Right forelimb (tissue), 1 donor: ENCODE measurements at regions not wholly inside any gene's neighbourhood (a gene's known extent, or its start where the extent isn't known, plus 50 kb on each side); places are given as distances from the start of the nearest gene placed in this dataset.
"Not testable (repeated sequence)": the region's sequence is repeated elsewhere in the genome, so short reads cannot be mapped to it uniquely, and the experiment has no call there.

Source experiments
- DNase-seq: peaks from one replicate; pipeline ENCODE4 v3.0.0-alpha.2; 2018

- no peak for DNase-seq
These were observed 213.8 kb upstream of the FGF13 start for GRCh38 chrX:138925330-138925729.

DNA sequence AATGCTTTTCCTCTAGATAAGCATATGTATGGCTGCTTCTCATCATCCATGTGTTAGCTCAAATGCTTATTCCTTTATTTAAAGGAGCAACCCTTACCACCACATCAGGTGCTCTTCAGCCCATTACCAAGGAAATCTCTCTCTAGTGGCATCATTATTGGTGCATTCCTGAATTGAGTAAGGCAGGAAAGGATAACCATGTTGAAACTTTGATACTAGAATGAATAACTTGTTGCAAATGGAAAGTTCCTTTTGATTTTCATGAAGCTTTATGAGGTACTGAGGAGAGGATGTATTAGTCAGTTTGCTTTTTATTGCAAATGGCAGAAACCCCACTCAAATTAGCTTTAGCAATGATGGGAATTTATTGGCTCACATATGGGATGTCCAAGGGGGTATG lies 212.3 kb upstream of the FGF13 start:
- DNase-seq, result no peak

- no peak for DNase-seq
These were observed 209.5 kb upstream of the FGF13 start for GRCh38 chrX:138921031-138921430.

DNA sequence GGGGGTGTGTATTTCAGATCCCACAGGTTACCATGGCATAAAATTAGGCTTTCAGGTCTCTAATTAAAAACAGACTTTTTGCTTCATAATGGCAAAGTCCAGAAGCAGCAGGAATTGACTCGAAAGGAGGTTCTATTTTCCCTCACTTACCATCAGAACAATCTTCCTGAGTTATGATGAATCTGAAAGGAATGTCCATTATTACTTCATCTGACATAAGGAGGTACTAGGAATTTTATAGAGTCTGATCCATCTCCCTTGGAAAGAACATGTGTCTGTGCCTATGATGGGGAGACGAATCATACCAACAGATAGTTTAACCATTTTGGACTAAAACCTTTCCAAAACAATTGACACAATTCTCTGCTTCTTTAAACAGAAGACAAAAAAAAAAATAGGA lies 206.3 kb upstream of the FGF13 start:
- no peak for DNase-seq

GRCh38 chrX:138914767-138915166 lies 203.2 kb upstream of the FGF13 start:
- DNase-seq, result no peak

DNA sequence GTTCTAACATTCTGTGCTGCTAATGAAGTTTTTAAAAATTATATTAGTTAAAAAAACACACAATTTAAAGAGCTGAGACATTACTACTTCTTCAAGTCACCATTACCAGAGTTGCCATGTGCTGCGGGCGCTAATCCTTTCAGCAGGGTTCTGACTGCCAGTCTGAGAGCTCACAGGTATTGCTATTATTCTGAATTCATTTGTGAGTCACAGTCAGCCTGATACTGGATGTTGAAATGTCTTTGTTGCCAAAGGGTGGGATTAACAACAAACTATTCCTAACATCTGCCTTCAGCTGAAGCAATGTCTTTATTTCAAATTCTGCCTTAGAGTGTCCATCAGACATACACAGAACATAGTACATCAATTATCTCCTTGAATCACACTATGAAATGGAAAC lies 197.1 kb upstream of the FGF13 start:
- no peak for DNase-seq

- DNase-seq, result no peak
These were observed 186.3 kb upstream of the FGF13 start for GRCh38 chrX:138897621-138898492.

- DNase-seq, result no peak
These were observed 179.0 kb upstream of the FGF13 start for GRCh38 chrX:138890491-138890890.

DNA sequence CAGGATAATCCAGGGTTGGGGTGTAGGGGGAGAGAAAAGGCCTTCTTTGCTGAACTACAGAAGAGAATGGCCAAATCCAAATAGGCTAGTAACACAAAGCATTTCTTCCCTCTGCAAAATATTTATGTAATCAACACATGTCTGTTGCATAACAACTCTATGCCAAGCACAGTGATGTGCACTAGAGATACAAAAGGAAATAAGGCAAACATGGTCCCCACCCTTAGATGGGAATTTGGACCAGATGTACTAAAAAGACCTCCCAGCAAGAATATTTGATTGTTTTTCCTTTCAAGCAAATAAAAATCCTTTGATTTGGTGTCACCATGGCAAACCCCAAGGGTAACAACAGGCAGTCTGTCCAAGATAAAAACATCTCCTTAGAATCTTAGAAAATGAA lies 177.6 kb upstream of the FGF13 start:
- DNase-seq, result no peak

DNA sequence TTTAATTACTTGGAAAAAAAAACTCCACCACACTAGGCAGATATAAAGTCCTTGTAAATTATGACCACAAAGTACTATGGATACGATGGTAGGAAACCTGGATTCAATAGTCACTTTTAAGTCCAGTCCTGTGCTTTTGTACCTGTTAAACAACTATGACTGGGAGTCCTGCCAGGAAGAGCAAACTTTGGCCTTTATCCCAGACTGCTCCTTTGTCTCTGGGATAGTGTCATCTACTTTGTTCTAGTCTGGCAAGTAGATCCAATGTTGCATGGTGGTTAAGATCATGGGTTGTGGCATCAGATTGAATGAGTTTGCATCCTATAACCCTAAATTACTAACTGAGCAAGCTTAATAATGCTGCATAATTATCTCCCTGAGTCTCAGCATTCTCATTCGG lies 175.3 kb upstream of the FGF13 start:
- no peak for DNase-seq

DNA sequence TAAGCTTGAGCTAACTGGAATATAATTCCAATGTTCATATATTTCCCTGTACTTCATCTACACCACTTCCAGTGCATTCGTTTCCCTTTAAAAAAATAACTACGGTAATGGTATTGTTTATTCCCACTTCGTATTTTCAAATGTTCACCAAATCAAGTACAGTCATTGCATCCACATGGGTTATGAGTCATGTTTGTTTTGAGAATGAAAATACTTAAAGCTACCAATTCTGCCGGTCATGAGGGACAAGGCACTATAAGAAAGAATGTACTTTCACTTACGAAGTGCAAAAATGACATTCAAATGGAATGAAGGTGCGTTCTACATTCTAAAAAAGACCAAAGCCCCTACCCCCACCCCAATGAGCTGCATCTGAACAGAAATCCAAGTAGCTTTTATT lies 174.4 kb upstream of the FGF13 start:
- no peak for DNase-seq

DNA sequence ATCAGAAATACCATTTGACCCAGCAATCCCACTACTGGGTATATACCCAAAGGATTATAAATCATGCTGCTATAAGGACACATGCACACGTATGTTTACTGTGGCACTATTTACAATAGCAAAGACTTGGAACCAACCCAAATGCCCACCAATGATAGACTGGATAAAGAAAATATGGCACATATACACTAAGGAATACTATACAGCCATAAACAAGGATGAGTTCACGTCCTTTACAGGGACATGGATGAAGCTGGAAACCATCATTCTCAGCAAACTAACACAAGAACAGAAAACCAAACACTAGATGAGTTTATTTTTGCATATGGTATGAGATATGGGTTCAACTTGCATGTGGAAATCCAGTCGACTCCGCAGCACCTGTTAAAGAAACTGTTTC lies 168.8 kb upstream of the FGF13 start:
- DNase-seq, result not testable (repeated sequence)

DNA sequence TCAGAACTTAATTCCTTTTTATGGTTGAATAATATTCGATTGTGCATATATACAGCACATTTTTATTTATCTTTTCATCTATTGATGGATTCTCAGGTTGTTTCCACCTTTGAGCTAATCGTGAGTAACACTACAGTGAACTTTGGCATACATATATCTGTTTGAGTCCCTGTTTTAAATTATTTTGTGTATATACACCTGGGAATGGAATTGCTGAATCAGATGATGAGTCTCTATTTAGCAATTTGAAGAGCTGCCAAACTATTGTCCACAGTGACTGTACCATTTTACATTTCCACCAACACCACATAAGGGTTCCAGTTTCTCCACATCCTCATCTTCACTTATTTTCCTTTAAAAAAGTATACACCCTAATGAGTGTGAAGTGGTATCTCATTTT lies 166.2 kb upstream of the FGF13 start:
- DNase-seq, result no peak

DNA sequence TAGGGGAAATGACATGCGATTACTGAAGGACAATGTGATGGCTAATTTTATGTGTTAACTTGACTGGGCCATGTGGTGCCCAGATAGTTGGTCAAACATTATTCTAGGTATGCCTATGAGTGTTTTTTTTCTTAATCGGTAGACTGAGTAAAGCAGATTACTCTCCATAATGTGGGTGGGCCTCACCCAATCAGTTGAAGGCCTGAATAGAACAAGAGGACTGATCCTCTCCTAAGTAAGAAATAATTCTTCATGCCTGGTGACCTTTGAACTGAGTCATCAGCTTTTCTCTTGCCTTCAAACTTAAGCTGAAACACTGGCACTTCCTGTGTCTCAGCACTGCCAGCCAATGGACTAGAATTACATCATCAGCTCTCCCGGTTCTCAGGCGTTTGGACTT lies 164.0 kb upstream of the FGF13 start:
- no peak for DNase-seq

DNA sequence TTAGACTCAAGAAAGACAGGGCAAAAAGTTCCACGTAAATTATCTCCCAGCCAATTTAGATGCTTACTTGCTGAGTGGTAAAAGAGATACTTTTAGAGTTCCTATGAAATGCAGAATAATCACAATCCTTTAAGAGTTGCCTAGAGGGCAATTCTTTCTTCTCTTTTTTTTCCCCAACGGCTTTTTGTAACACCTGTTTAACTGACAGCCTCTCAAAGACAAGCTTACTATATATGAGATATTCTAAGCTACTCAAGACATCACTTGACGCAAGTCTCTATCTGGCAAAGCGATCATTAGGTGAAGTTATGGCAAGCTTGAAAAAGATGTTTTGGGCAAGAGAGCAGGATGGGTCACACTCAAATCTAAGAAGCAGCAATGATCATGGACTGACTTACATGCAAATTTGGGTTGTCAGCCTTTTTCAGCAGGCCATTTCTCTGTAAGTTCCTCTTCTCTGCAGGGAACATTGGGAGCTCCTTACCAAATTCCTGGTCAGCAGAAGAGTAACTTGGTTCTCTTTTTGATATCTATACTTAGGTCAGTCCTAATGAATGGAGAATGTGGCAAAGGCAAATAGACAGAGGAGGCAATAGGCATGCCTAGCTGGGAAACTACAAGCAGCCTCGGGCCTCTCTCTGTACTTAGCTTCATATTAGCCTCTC lies 162.9 kb upstream of the FGF13 start:
- DNase-seq, result no peak

DNA sequence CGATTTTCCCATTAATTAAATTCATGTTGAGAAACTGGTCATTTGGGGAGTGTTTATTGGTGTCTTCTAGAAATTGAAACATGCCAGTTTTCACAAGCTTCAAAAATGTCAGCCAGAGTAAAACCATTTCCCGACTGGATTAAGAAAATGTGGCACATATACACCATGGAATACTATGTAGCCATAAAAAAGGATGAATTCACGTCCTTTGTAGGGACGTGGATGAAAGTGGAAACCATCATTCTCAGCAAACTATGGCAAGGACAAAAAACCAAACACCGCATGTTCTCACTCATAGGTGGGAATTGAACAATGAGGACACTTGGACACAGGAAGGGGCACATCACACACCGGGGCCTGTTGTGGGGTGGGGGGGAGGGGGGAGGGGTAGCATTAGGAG lies 162.1 kb upstream of the FGF13 start:
- DNase-seq, result not testable (repeated sequence)

DNA sequence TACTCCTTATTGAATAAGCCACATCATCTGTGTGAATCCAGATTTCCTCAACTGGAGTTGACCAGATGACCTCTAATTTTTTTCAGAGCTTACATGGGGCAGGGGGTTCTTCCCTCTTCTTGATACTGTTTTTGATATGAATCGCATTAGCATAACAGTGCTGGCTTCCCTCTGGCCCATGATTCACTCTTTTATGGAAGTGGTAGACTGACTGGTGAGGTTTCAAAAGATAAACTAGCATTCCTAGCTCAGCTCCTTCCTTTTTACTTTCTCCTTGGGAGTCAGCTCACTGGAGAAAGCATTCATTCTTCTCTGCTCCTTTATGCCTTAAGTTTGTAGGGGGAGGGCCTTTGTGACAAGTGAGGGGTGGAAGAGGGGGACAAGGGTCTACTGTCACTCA lies 161.0 kb upstream of the FGF13 start:
- DNase-seq, result no peak

DNA sequence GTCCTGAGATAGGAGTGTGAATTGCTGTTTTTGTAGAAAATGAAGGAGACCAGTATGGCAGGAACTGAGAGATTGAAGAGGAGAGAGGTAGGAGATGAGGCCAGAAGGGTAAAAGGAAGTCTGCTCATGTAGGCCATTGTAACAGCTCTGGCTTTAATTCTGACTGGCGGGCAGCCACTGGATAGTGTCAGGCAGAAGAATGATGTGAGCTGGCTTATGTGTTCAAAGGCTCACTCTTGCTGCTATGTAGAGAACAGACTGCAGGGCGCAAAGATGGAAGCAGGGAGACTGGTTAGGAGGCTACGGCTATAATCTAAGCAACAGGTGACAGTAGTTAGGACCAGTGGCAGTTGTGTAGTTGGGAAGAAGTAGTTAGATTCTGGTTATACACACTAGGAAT lies 160.2 kb upstream of the FGF13 start:
- no peak for DNase-seq

GRCh38 chrX:138866643-138867042 lies 155.1 kb upstream of the FGF13 start:
- DNase-seq, result no peak

GRCh38 chrX:138865093-138865649 lies 153.7 kb upstream of the FGF13 start:
- no peak for DNase-seq

- DNase-seq, result no peak
These were observed 147.9 kb upstream of the FGF13 start for GRCh38 chrX:138859421-138859820.

DNA sequence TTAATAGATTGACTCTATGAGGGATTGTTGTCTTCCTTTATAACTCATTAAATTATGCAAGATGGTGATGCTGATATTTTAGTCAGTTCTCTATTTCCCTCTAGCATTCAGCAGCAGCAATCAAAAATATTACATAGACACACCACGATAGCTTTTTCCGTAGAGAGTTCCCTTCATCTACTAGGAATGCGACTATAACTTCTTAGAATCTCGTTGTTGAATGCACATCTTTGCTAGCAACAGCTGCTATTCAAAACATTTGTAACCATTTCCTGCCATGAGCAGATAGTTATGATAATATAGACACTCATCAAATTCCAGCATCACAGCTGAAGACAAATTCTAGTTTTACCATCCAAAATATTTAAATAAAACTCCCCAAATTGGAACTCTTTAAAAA lies 147.4 kb upstream of the FGF13 start:
- no peak for DNase-seq

GRCh38 chrX:138858438-138858837 lies 146.9 kb upstream of the FGF13 start:
- no peak for DNase-seq

DNA sequence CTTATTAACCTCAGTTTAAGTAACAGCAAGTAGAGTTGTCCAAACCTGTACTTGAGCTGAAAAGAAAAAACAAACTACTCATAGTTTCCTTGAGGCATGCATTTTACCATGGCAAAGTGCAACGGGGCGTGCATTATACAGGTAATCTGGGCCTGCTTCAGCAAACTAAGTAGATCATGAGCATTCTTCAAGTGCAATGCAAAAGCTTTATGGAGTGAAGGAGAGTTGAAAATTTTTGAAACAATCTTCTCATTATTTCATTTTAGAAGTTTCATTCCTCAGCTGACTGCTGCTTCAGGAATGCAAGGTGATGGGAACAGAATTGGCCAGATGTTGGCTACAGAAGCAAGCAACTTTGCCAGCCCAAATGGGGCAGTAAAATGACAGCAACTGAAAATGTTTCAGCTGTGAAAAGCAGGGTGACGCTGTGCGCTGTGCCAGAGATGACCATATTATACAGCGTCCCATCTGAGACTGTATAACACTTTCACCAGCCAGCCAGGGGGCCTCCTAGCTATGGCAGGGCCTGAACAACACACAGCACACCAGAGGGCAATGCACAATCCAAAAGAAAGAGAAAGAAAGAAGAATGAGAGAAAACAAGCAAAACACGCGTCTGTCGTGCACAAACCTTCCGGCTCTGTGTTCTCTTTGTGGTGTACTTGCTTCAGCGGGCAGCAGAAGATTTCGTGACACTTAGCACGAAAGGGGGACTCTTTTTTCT lies 145.5 kb upstream of the FGF13 start:
- DNase-seq, result no peak
